BLaER1 (cell line): ENCODE measurements at regions not wholly inside any gene's neighbourhood (a gene's known extent, or its start where the extent isn't known, plus 50 kb on each side); places are given as distances from the start of the nearest gene placed in this dataset.

Experiments used
- H3K27ac ChIP-seq: shearing (Covaris generic); formaldehyde crosslinking; 2 replicates; pipeline ENCODE4 v1.8.1; 2022
- H3K27me3 ChIP-seq: shearing (Covaris generic); formaldehyde crosslinking; 2 replicates; pipeline ENCODE4 v1.8.1; 2022
- H3K36me3 ChIP-seq: shearing (Covaris generic); formaldehyde crosslinking; 2 replicates; pipeline ENCODE4 v1.8.1; 2022
- H3K4me1 ChIP-seq: shearing (Covaris generic); formaldehyde crosslinking; 2 replicates; pipeline ENCODE4 v1.8.1; 2022
- H3K4me2 ChIP-seq: shearing (Covaris generic); formaldehyde crosslinking; 2 replicates; pipeline ENCODE4 v1.8.1; 2022
- H3K4me3 ChIP-seq: shearing (Covaris generic); formaldehyde crosslinking; 2 replicates; pipeline ENCODE4 v1.8.1; 2022
- H3K9ac ChIP-seq: shearing (Covaris generic); formaldehyde crosslinking; 2 replicates; pipeline ENCODE4 v1.8.1; 2022
- H3K9me3 ChIP-seq: shearing (Covaris generic); formaldehyde crosslinking; 2 replicates; pipeline ENCODE4 v1.8.1; 2022
- H4K20me1 ChIP-seq: shearing (Covaris generic); formaldehyde crosslinking; 2 replicates; pipeline ENCODE4 v1.8.1; 2022
- Cebpa-rat ChIP-seq: shearing (Covaris generic); IDR thresholded peaks from 2 replicates; pipeline ENCODE4 v1.8.1; 2022

DNA sequence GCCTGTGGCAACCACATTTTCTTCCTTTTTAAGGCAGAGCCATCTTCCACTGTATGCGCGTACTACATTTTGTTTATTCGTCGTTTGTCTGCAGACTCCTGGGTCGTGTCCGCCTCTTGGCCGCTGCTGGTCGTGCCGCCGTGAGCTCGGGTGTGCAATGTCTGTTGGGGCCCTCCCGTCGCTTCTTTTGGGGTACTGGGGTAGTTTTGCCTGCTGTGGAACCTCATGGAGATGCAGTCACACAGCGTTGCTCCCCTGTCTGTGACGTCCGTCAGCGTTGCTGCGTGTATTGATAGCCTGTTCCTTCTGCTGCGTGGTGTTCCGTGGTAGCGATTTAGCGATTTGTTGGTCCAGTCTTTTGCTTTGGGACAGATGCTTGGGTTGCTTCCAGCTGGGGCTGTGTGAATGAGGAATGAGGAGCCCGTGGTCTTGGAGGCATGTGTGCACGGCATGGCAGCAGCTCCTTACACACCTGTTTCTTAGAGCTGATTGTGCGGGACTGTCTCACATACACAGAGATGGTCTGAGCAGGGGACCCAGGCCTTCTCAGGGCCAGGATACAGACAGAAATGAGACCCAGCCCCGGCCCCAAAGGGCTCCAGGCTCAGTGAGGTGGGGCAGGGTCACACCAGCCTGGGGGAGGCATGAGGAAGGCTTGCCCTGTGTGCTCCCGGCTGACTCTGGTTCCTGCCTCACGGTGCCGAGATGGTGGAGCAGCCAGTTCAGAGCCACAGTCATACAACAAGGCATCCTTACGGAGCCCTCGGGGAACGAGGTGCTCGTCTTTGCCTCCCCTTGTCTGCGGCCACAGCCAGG lies 78.4 kb upstream of the GSE1 start:
- peak overlapping the region; percentile 59 for H3K9ac ChIP-seq
- H3K4me3 ChIP-seq, result no peak overlapping the region
- H3K27ac ChIP-seq, result peak overlapping the region; percentile 62
- peaks cover 10% of the 10 kb centered on the region for H3K9me3 ChIP-seq
- peak overlapping the region; percentile 79 for H3K4me2 ChIP-seq
- H3K36me3 ChIP-seq, result peaks cover 10% of the 10 kb centered on the region
- peaks cover 70% of the 10 kb centered on the region for H3K4me1 ChIP-seq
- no peak for TF ChIP-seq Cebpa-rat
- H3K27me3 ChIP-seq, result no peaks in the 10 kb centered on the region
- no peaks in the 10 kb centered on the region for H4K20me1 ChIP-seq

- Histone ChIP-seq H3K4me2 (peak overlapping the region; percentile 79), H3K27ac (peak overlapping the region; percentile 62), H4K20me1 (no peaks in the 10 kb centered on the region), H3K4me1 (peaks cover 70% of the 10 kb centered on the region), H3K36me3 (peaks cover 18% of the 10 kb centered on the region), H3K4me3 (no peak overlapping the region), H3K27me3 (no peaks in the 10 kb centered on the region), H3K9ac (peak overlapping the region; percentile 59), H3K9me3 (peaks cover 17% of the 10 kb centered on the region)
- TF ChIP-seq Cebpa-rat, result no peak
These were observed 77.6 kb upstream of the GSE1 start for GRCh38 chr16:85535352-85536072.

DNA sequence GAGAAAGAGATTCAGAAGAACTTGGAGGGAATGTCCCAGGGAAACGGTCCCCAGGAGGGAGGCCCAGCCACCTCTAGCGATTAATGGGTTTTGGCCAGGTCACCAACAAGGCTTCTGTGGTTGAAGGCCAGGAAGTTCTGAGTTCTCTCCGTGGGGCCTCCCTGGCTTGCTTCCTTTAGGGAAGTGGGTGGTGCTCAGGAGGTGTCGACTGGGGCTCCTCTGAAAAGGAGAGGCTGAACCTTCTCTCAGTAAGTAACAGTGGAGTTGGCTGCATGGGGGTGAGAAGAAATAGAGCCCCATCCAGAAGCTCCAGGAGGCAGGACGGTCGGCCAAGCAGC lies 77.1 kb upstream of the GSE1 start:
- no peak overlapping the region for H3K4me3 ChIP-seq
- peak overlapping the region; percentile 57 for H3K9ac ChIP-seq
- peak overlapping the region; percentile 62 for H3K27ac ChIP-seq
- H4K20me1 ChIP-seq, result no peaks in the 10 kb centered on the region
- H3K4me1 ChIP-seq, result peaks cover 70% of the 10 kb centered on the region
- H3K36me3 ChIP-seq, result peaks cover 18% of the 10 kb centered on the region
- H3K9me3 ChIP-seq, result peaks cover 18% of the 10 kb centered on the region
- no peak for TF ChIP-seq Cebpa-rat
- H3K4me2 ChIP-seq, result peak overlapping the region; percentile 79
- no peaks in the 10 kb centered on the region for H3K27me3 ChIP-seq

GRCh38 chr16:85536411-85537330 lies 76.5 kb upstream of the GSE1 start:
- Histone ChIP-seq H3K27me3 (no peaks in the 10 kb centered on the region), H3K4me1 (peaks cover 70% of the 10 kb centered on the region), H3K4me3 (no peak overlapping the region), H3K27ac (peak overlapping the region; percentile 62), H3K4me2 (peak overlapping the region; percentile 79), H3K9me3 (peaks cover 18% of the 10 kb centered on the region), H3K36me3 (peaks cover 18% of the 10 kb centered on the region), H4K20me1 (no peaks in the 10 kb centered on the region), H3K9ac (peak overlapping the region; percentile 57)
- no peak for TF ChIP-seq Cebpa-rat

DNA sequence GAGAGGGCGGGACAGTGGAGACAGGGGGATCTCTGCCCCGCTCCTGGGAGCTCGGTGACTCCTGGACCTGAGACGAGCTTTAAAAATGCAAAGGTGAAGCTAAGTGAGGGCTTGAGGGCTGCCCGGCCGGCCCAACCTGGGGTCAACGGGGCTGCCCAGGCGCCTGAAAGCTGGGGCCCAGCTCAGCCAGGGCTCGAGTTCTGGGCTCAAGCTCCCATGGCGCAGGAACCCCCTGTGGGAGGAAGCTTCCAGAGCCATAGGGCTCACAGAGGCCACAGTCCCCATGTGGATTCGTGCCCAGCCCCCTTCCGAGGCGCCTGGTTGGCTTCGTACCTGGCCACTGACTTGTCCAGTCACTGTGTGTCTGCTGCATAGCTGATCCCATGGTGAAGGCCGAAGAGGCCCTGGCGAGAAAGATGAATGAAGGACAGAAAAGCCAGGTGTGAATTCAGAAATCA lies 75.8 kb upstream of the GSE1 start:
- H4K20me1 ChIP-seq, result no peaks in the 10 kb centered on the region
- 0 out of 2 replicates have a peak overlapping the region, but pooled peaks have one; percentile 35 for H3K27ac ChIP-seq
- H3K4me3 ChIP-seq, result no peak overlapping the region
- H3K36me3 ChIP-seq, result peaks cover 18% of the 10 kb centered on the region
- peaks cover 70% of the 10 kb centered on the region for H3K4me1 ChIP-seq
- no peak overlapping the region; the same call in 1 of the 2 replicates for H3K9ac ChIP-seq
- H3K27me3 ChIP-seq, result no peaks in the 10 kb centered on the region
- peak overlapping the region; percentile 79 for H3K4me2 ChIP-seq
- H3K9me3 ChIP-seq, result peaks cover 18% of the 10 kb centered on the region
- TF ChIP-seq Cebpa-rat, result no peak

DNA sequence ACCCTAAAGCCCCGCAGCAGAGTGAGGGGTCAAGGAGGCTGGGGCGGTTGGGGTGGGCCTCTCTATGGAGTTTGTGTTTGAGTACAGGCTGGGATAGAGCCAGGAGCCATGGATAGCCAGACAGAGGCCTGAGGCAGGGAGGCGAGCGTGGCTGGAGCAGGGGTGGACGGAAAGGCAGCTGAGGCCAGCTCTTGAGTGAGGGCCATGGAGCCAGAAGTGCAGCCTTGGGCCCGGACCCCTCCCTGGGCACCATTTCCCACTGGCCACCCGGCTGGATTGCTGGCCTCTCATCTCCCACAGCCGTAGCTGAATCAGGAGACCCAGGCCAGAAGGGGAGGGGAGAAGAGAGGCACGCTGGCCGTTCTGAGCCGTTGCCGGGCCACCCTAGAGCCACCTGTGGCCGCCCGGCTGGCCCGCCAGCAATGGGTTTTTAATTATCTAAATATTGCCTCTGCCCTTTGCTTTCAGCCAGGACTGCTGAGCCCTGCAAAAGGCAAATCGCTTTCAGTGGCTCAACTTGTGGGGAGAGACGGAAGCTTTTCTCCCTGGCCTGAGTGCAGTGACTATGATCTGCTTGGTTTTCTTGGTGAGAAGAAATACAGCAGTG lies 75.2 kb upstream of the GSE1 start:
- H3K9ac ChIP-seq, result no peak overlapping the region; the same call in 1 of the 2 replicates
- peaks cover 74% of the 10 kb centered on the region for H3K4me1 ChIP-seq
- peaks cover 18% of the 10 kb centered on the region for H3K36me3 ChIP-seq
- no peak for TF ChIP-seq Cebpa-rat
- 0 out of 2 replicates have a peak overlapping the region, but pooled peaks have one; percentile 35 for H3K27ac ChIP-seq
- H3K27me3 ChIP-seq, result no peaks in the 10 kb centered on the region
- no peaks in the 10 kb centered on the region for H4K20me1 ChIP-seq
- H3K4me3 ChIP-seq, result no peak overlapping the region
- H3K4me2 ChIP-seq, result peak overlapping the region; percentile 9; the same call in 1 of the 2 replicates
- H3K9me3 ChIP-seq, result peaks cover 18% of the 10 kb centered on the region

DNA sequence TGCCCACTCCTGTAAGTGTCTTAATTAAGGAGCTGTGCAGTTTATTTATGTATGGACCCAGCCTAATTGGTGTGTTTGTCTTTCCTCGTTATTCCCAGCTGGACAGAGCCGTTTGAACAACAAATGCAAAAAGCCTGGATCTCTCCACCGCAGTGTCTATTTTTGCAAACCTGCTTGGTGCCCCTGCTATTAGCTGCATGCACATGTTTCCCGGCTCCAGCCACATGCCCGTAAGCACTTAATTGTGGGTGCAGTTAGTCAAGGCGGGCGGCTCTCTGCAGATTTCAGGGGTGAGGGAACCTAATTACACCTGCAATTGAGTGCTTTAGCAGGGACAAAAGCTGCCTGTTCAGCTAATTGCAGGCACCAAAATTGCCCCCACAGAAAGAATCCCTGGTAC lies 74.0 kb upstream of the GSE1 start:
- peaks cover 85% of the 10 kb centered on the region for H3K4me1 ChIP-seq
- no peaks in the 10 kb centered on the region for H3K27me3 ChIP-seq
- H3K27ac ChIP-seq, result no peak overlapping the region

GRCh38 chr16:85539629-85540291 lies 73.4 kb upstream of the GSE1 start:
- Histone ChIP-seq H3K36me3 (peaks cover 18% of the 10 kb centered on the region), H3K27ac (no peak overlapping the region), H4K20me1 (no peaks in the 10 kb centered on the region), H3K4me1 (peaks cover 85% of the 10 kb centered on the region), H3K27me3 (no peaks in the 10 kb centered on the region), H3K9ac (no peak overlapping the region), H3K4me3 (no peak overlapping the region), H3K4me2 (no peak overlapping the region), H3K9me3 (peaks cover 18% of the 10 kb centered on the region)
- no peak for TF ChIP-seq Cebpa-rat

More for the DNA sequence above, 74.0 kb upstream of the GSE1 start:
- TF ChIP-seq Cebpa-rat, result no peak
- peaks cover 18% of the 10 kb centered on the region for H3K9me3 ChIP-seq
- H3K9ac ChIP-seq, result no peak overlapping the region
- H3K36me3 ChIP-seq, result peaks cover 18% of the 10 kb centered on the region
- no peak overlapping the region for H3K4me3 ChIP-seq
- no peaks in the 10 kb centered on the region for H4K20me1 ChIP-seq
- no peak overlapping the region for H3K4me2 ChIP-seq
